Superior temporal gyrus (tissue), 1 donor: ENCODE measurements at regions not wholly inside any gene's neighbourhood (a gene's known extent, or its start where the extent isn't known, plus 50 kb on each side); places are given as distances from the start of the nearest gene placed in this dataset.

ENCODE experiments used
- DNase-seq: peaks from one replicate; pipeline ENCODE4 v3.0.0-alpha.2; 2016; ENCODE audit errors: extremely low spot score

DNA sequence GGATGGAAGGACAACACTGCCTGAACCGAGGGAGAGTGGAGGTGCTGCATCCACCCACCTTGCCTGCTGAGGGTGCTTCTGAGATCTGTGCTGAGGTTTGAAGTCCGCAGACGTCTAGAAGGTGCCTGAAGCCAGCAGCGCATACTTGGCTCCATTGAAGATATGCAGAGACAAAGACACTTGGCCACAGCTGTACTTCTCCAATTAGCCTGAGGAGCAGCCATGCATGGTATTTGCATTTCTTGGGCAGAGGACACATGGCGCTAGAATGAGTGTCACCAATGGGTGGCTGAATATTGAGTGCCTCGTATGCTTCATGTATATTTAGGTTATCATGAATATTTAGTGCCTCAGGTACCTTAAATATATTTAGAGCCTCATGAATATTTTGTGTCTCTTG, 128.7 kb upstream of the ATP6AP2 start:
- no peak for DNase-seq

GRCh38 chrX:40449956-40450706, 130.6 kb upstream of the ATP6AP2 start:
- DNase-seq = no peak

DNA sequence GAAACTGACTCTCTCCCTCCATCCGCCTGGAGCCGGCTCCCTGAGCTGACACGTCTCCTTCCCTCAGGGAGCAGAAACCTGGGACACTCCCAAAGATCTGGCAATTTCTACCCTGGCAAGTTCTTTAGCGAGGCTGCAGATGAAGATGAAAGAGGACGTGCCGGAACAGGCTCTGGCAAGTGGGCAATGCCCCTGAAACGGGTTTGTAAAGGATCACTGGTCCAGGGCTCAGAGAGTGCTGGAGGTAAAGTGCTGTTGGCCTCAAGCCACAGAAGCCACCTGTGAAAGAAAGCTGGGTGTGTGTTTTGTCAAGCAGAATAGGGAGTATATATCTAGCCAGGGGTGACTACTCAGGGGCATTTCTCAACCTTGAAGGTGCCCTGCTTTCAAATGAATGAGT, 131.4 kb upstream of the ATP6AP2 start:
- no peak for DNase-seq

GRCh38 chrX:40448793-40449192, 132.0 kb upstream of the ATP6AP2 start:
- no peak for DNase-seq

DNA sequence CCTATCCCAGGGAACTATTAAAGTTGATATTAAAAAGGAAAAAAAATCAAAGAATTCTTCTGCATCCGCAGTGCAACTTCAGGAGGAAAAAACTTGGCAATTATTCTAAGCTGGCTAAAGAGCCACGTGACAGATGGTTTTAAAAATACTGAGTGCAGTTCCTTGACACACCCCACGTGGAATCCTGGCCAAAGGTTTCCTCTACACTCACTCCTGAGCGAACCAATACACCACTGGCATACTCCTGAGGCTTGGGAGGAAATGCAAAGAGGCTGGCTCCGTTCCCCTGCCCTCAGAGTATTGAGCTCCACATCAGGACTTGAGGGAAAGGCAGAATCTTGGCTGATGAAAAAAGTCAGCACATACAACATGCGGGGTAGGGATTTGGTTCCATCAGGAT, 133.8 kb upstream of the ATP6AP2 start:
- no peak for DNase-seq

- DNase-seq = no peak
These were observed 135.1 kb upstream of the ATP6AP2 start for GRCh38 chrX:40445691-40446090.

DNA sequence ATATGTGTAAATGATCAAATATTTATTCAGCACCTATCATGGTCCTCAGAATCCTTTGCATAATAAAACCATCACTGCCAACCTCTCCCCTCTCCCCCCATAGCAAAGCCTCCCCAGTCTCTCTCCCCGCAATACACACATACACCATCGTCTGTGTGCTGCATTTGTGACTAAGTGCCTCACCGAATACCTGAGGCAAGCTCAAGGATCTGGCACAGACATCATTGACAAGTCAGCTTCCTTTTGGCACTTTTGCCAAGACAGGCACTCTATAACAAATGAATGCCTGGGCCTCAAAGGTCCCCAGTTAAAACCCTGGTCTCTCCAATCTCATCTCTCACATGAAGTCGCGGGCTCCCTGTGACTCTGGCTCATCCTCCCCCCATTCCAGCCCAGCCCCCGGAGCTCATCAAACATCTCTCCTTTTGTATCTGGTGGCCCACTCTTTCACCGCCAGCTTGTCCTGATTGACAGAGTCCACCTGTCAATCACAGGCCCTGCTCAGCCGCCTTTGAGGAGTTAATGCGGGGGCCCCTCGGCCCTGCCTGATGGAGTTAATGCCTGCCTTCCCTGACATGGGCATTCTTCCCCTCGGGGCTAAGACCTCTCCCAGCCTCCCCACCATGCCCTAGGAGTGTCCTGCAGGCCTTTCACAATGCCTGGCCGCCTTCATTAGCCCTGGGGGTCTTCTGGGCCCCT, 135.8 kb upstream of the ATP6AP2 start:
- no peak for DNase-seq

DNA sequence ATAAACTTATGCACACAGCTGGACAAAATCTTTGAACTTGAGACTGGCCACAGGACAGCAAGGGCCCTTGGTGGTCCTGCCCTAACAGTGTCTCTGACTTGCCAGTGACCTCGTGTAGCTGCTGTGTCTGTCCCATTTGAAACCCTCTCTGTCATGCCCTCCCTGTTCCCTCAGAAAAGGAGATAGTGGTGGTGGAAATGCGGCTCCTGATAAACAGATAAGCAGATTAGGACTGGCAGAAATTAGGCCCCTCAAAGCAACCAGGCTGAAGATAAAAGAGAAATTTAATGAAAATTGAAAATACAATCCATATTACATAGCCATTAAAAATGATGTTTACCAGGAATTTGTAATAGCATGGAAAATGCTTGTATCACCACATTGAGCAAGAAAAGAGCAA, 136.6 kb upstream of the ATP6AP2 start:
- DNase-seq = no peak

- DNase-seq = no peak
These were observed 139.9 kb upstream of the ATP6AP2 start for GRCh38 chrX:40440866-40441265.

GRCh38 chrX:40439625-40440532, 140.9 kb upstream of the ATP6AP2 start:
- DNase-seq = no peak

DNA sequence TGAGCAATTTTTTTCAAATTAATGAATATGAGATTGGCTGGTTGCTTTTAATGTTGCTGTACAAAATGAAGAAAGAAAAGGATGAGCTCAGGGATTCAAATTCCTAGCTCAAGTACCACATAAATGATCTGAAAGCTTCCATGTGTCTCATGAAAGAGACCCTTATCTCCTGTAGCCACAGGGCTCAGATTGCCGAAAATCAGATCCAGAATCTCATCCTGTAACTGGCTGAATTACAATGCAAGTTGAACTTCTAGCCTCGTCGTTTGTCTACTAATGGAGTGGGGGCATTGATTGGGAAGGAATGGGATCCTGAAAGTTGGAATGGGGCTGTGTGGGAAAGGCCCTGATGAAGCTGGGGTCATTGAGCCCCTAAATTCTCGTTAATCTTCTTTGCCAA, 143.4 kb upstream of the ATP6AP2 start:
- DNase-seq = no peak

- peak; percentile 70 for DNase-seq
These were observed 145.8 kb upstream of the ATP6AP2 start for GRCh38 chrX:40434947-40435346.

DNA sequence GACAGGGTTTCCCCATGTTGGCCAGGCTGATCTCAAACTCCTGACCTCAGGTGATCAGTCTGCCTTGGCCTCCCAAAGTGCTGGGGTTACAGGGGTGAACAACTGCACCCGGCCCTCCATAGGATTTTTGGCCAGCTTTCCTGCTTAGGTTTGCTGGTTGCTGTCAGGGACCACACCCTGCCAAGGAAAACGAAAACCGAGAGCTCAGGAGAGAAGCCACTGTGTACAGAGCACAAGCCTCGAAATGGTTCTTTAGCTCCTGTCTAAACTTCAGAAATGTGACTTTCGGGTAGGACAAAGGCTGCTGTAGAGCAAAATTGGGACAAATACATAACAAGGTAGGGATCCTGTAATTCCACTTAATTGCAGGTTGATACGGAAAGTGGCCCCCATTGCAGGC, 146.3 kb upstream of the ATP6AP2 start:
- DNase-seq = no peak

- no peak for DNase-seq
These were observed 147.6 kb upstream of the ATP6AP2 start for GRCh38 chrX:40433160-40433559.

DNA sequence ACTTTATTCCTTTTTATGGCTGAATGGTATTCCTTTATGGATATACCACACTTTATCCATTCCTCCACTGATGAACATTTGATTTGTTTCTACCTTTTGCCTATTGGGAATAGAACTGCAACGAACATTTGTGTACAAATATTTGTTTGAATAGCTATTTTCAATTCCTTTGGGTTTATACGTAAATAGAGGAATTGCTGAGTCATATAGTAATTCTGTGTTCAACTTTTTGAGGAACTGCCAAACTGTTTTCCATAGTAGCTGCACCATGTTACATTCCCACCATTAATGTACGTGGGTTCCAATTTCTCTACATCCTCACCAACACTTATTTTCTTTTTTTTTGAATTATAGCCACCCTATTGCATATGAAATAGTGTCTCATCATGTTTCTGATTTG, 156.5 kb upstream of the ATP6AP2 start:
- no peak for DNase-seq

GRCh38 chrX:40423299-40423698, 157.5 kb upstream of the ATP6AP2 start:
- peak; percentile 33 for DNase-seq

- DNase-seq = no peak
These were observed 158.7 kb upstream of the ATP6AP2 start for GRCh38 chrX:40422021-40422420.

DNA sequence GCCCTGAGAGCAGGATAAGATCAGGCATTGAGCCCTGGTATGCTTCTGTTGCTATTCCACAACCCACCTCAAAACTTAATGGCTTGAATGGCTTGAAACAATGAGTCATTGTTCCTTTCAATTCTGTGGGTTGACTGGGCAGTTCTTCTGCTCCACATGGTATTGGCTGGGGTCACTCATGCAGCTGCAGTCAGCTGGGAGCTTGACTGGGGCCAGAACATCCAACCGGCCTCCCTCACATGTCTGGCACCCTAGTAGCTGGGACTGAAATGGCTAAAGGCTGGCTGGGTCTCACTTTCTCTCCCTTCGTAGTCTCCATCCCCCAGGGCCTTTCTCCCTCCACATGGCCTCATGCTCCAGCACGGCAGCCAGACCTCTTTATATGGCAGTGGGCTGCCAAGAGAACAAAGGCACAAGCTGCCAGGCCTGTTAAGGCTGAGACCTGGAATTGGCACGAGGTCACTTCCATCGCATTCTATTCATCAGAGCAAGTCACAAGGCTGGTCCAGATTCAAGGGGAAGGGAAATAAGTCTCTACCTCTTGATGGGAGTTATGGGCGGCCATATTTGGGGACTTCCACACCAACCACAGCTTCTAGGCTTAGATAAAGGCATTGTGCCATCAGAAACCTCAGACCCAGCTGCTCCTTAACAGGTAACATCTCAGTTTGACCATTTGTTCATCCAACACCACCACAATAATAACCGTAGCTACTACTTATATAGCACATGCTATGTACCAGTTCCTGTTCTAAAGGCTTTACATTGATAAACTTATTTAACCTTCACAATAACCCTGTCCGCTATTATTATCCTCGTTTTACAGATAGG, 159.7 kb upstream of the ATP6AP2 start:
- DNase-seq = peak; percentile 82

- DNase-seq = no peak
These were observed 162.0 kb upstream of the ATP6AP2 start for GRCh38 chrX:40418813-40419195.

GRCh38 chrX:40418146-40418812, 162.5 kb upstream of the ATP6AP2 start:
- DNase-seq = no peak

- no peak for DNase-seq
These were observed 165.1 kb upstream of the ATP6AP2 start for GRCh38 chrX:40415675-40416074.
